ENCODE measurements at regions not wholly inside any gene's neighbourhood (a gene's known extent, or its start where the extent isn't known, plus 50 kb on each side); places are given as distances from the start of the nearest gene placed in this dataset.

GRCh38 chr6:22146931-22147701 is 149.7 kb downstream of the PRL start:
- no peaks in the 10 kb centered on the region for H3K79me2 ChIP-seq (ENCODE audit: control insufficient read depth, low read length)
- TF ChIP-seq CTCF (IDR thresholded peaks at IDR 0.05; ENCODE audit: low read depth, low read length, poor library complexity, severe bottlenecking) (no peak), EZH2phosphoT487 (IDR thresholded peaks at IDR 0.05; ENCODE audit: borderline replicate concordance, low read length) (no peak)
- no peak overlapping the region for H3K4me3 ChIP-seq (ENCODE audit: low read length)
- no peaks in the 10 kb centered on the region for H3K4me1 ChIP-seq (ENCODE audit: control insufficient read depth, low read length)
- no peaks in the 10 kb centered on the region for H4K20me1 ChIP-seq (ENCODE audit: control insufficient read depth, insufficient read depth, low read depth, low read length)
- no peak overlapping the region for H3K4me2 ChIP-seq (ENCODE audit: low read length)
- no peaks in the 10 kb centered on the region for H3K27me3 ChIP-seq (ENCODE audit: control insufficient read depth, low read length)
- H3K9me2 ChIP-seq (replicated peaks; ENCODE audit: control insufficient read depth, low read length), result no peaks in the 10 kb centered on the region
- no peaks in the 10 kb centered on the region for H3F3A ChIP-seq (ENCODE audit: control insufficient read depth, insufficient read depth)
- H3K36me3 ChIP-seq (ENCODE audit: control insufficient read depth, low read length), result no peaks in the 10 kb centered on the region
- no peak overlapping the region for H3K27ac ChIP-seq (ENCODE audit: low read depth, low read length)
- H3K9me3 ChIP-seq (ENCODE audit: control insufficient read depth, insufficient read depth, low read length), result no peaks in the 10 kb centered on the region

- no peak overlapping the region for H3K27ac ChIP-seq (ENCODE audit: low read depth, low read length)
- no peak for TF ChIP-seq EZH2phosphoT487 (IDR thresholded peaks at IDR 0.05; ENCODE audit: borderline replicate concordance, low read length)
- TF ChIP-seq CTCF (IDR thresholded peaks at IDR 0.05; ENCODE audit: low read depth, low read length, poor library complexity, severe bottlenecking), result no peak
Observed at GRCh38 chr6:22147921-22148776, 148.7 kb downstream of the PRL start.

GRCh38 chr6:22149096-22149495 is 147.7 kb downstream of the PRL start:
- H3F3A ChIP-seq (ENCODE audit: control insufficient read depth, insufficient read depth), result no peaks in the 10 kb centered on the region
- no peaks in the 10 kb centered on the region for H3K36me3 ChIP-seq (ENCODE audit: control insufficient read depth, low read length)
- no peaks in the 10 kb centered on the region for H3K27me3 ChIP-seq (ENCODE audit: control insufficient read depth, low read length)
- H3K9me2 ChIP-seq (replicated peaks; ENCODE audit: control insufficient read depth, low read length), result no peaks in the 10 kb centered on the region
- H3K4me1 ChIP-seq (ENCODE audit: control insufficient read depth, low read length), result 0 out of 2 replicates have a peak, but pooled peaks cover 6% of the 10 kb centered on the region
- no peak overlapping the region for H3K4me3 ChIP-seq (ENCODE audit: low read length)
- no peak overlapping the region for H3K4me2 ChIP-seq (ENCODE audit: low read length)
- no peak for TF ChIP-seq CTCF (IDR thresholded peaks at IDR 0.05; ENCODE audit: low read depth, low read length, poor library complexity, severe bottlenecking)
- no peak for TF ChIP-seq EZH2phosphoT487 (IDR thresholded peaks at IDR 0.05; ENCODE audit: borderline replicate concordance, low read length)
- no peak overlapping the region for H3K27ac ChIP-seq (ENCODE audit: low read depth, low read length)
- no peaks in the 10 kb centered on the region for H3K9me3 ChIP-seq (ENCODE audit: control insufficient read depth, insufficient read depth, low read length)
- no peaks in the 10 kb centered on the region for H4K20me1 ChIP-seq (ENCODE audit: control insufficient read depth, insufficient read depth, low read depth, low read length)
- H3K79me2 ChIP-seq (ENCODE audit: control insufficient read depth, low read length), result no peaks in the 10 kb centered on the region

More at GRCh38 chr6:22147921-22148776, 148.7 kb downstream of the PRL start:
- Histone ChIP-seq H3K9me3 (ENCODE audit: control insufficient read depth, insufficient read depth, low read length) (no peaks in the 10 kb centered on the region), H3K4me2 (ENCODE audit: low read length) (no peak overlapping the region), H3K36me3 (ENCODE audit: control insufficient read depth, low read length) (no peaks in the 10 kb centered on the region), H4K20me1 (ENCODE audit: control insufficient read depth, insufficient read depth, low read depth, low read length) (no peaks in the 10 kb centered on the region), H3F3A (ENCODE audit: control insufficient read depth, insufficient read depth) (no peaks in the 10 kb centered on the region), H3K9me2 (replicated peaks; ENCODE audit: control insufficient read depth, low read length) (no peaks in the 10 kb centered on the region), H3K4me1 (ENCODE audit: control insufficient read depth, low read length) (no peaks in the 10 kb centered on the region), H3K4me3 (ENCODE audit: low read length) (no peak overlapping the region), H3K27me3 (ENCODE audit: control insufficient read depth, low read length) (no peaks in the 10 kb centered on the region), H3K79me2 (ENCODE audit: control insufficient read depth, low read length) (no peaks in the 10 kb centered on the region)

All from DOHH2 (cell line).